GM18870 (cell line): ENCODE measurements at regions not wholly inside any gene's neighbourhood (a gene's known extent, or its start where the extent isn't known, plus 50 kb on each side); places are given as distances from the start of the nearest gene placed in this dataset.
"Not testable (repeated sequence)": the region's sequence is repeated elsewhere in the genome, so short reads cannot be mapped to it uniquely, and the experiment has no call there.

Experiments used
- ATAC-seq: cut with Tn5 transposase; IDR thresholded peaks from one replicate; pipeline ENCODE4 v1.9.1; 2021; ENCODE audit warnings: moderate library complexity; ENCODE audit not compliant: unreplicated experiment

- no peak for ATAC-seq
Observed at GRCh38 chr6:145540741-145541140, 194.6 kb downstream of the EPM2A start.

GRCh38 chr6:145544041-145544440 is 191.3 kb downstream of the EPM2A start:
- no peak for ATAC-seq

GRCh38 chr6:145544514-145544913 is 190.8 kb downstream of the EPM2A start:
- no peak for ATAC-seq

- no peak for ATAC-seq
Observed at GRCh38 chr6:145546265-145546664, 189.1 kb downstream of the EPM2A start.

GRCh38 chr6:145547594-145548335 is 187.6 kb downstream of the EPM2A start:
- ATAC-seq: no peak

- ATAC-seq: no peak
Observed at GRCh38 chr6:145548933-145549648, 186.2 kb downstream of the EPM2A start.

GRCh38 chr6:145551164-145551563 is 184.2 kb downstream of the EPM2A start:
- ATAC-seq: no peak

- ATAC-seq: no peak
Observed at GRCh38 chr6:145555084-145555483, 180.2 kb downstream of the EPM2A start.

GRCh38 chr6:145557474-145557873 is 177.8 kb downstream of the EPM2A start:
- no peak for ATAC-seq

- no peak for ATAC-seq
Observed at GRCh38 chr6:145559836-145560235, 175.5 kb downstream of the EPM2A start.

GRCh38 chr6:145561095-145562072 is 173.9 kb downstream of the EPM2A start:
- ATAC-seq: no peak

- no peak for ATAC-seq
Observed at GRCh38 chr6:145562771-145563615, 172.3 kb downstream of the EPM2A start.

GRCh38 chr6:145564553-145564952 is 170.8 kb downstream of the EPM2A start:
- ATAC-seq: no peak

GRCh38 chr6:145567684-145568252 is 167.6 kb downstream of the EPM2A start:
- ATAC-seq: no peak

- ATAC-seq: no peak
Observed at GRCh38 chr6:145569140-145569539, 166.2 kb downstream of the EPM2A start.

- not testable (repeated sequence) for ATAC-seq
Observed at GRCh38 chr6:145570336-145570735, 165.0 kb downstream of the EPM2A start.

- not testable (repeated sequence) for ATAC-seq
Observed at GRCh38 chr6:145574269-145574668, 161.1 kb downstream of the EPM2A start.
